Endothelial cell of umbilical vein (primary cell): ENCODE measurements at regions not wholly inside any gene's neighbourhood (a gene's known extent, or its start where the extent isn't known, plus 50 kb on each side); places are given as distances from the start of the nearest gene placed in this dataset.

ENCODE experiments used
- BruUV-seq: library from RNA; stranded (reverse); fragments of 400-500 nt; replicated peaks from 2 replicates; lab custom pipeline; 2021; lab: Mats Ljungman, UMichigan
- CTCF ChIA-PET: fragments of 300-600, 350-600 bp; sonication (Branson Sonifier 250); formaldehyde crosslinking; loops from one replicate; lab custom pipeline; 2021; ENCODE audit warnings: antibody characterized with exemption, inconsistent platforms; lab: Charles Lee
- POLR2A ChIA-PET: fragments of 300-600, 350-600 bp; sonication (Branson Sonifier 250); formaldehyde crosslinking; loops from one replicate; lab custom pipeline; 2021; ENCODE audit warnings: antibody characterized with exemption, inconsistent platforms; lab: Charles Lee
- DNase-seq: peaks from one replicate; pipeline ENCODE4 v3.0.0-alpha.2; 2011; ENCODE audit warnings: low read depth, low spot score
- FAIRE-seq: peaks from 2 replicates; lab custom pipeline; 2011; peaks lifted over from hg19 to GRCh38; lab: Jason Lieb, UNC
- H2AFZ ChIP-seq: 2 replicates; pipeline ENCODE4 v1.6.0; 2012; ENCODE audit warnings: low read depth, low read length, control low read depth, inconsistent platforms
- H3K27ac ChIP-seq: 2 replicates; pipeline ENCODE4 v1.5.1; 2011; ENCODE audit warnings: low read depth, mild to moderate bottlenecking, control low read depth, low read length, moderate library complexity; ENCODE audit not compliant: insufficient read depth
- H3K27me3 ChIP-seq, 2 experiments: 2 replicates each; pipeline versions ENCODE4 v1.6.0 to v1.6.1; 2011; ENCODE audit warnings: low read length in 2 of 2, mixed read lengths in 1 of 2; ENCODE audit not compliant: control insufficient read depth in 2 of 2, insufficient read depth in 2 of 2
- H3K36me3 ChIP-seq, 2 experiments: 2 replicates in 1 of 2; 3 replicates in 1 of 2; pipeline ENCODE4 v1.5.1; 2011; ENCODE audit warnings: low read length in 2 of 2, mild to moderate bottlenecking in 1 of 2, moderate library complexity in 1 of 2; ENCODE audit not compliant: control insufficient read depth in 2 of 2, insufficient read depth in 2 of 2; ENCODE audit errors: extremely low read depth in 1 of 2
- H3K4me1 ChIP-seq: 3 replicates; pipeline ENCODE4 v1.5.1; 2011; ENCODE audit warnings: mild to moderate bottlenecking, low read length; ENCODE audit not compliant: control insufficient read depth, insufficient read depth; ENCODE audit errors: extremely low read depth
- H3K4me2 ChIP-seq: 2 replicates; pipeline ENCODE4 v1.6.1; 2011; ENCODE audit warnings: low read length, control low read depth, mixed read lengths; ENCODE audit not compliant: insufficient read depth
- H3K4me3 ChIP-seq, 3 experiments: fragments of 200-600 bp in 1 of 3; sonication (generic), shearing (Covaris generic) in 1 of 3; replicated peaks in 1 of 3; 2 replicates each; pipeline ENCODE4 v1.5.1; 2011 to 2016; ENCODE audit warnings: control low read depth in 3 of 3, low read length in 3 of 3, mild to moderate bottlenecking in 2 of 3, inconsistent platforms in 1 of 3, low read depth in 1 of 3, moderate library complexity in 1 of 3; ENCODE audit not compliant: insufficient read depth in 1 of 3
- H3K79me2 ChIP-seq: 2 replicates; pipeline ENCODE4 v1.6.0; 2012; ENCODE audit warnings: low read length, inconsistent platforms; ENCODE audit not compliant: control insufficient read depth, insufficient read depth
- H3K9ac ChIP-seq: replicated peaks from 2 replicates; pipeline ENCODE3; 2011; ENCODE audit warnings: low read length, control low read depth; ENCODE audit not compliant: insufficient read depth; ENCODE audit errors: extremely low read depth
- H3K9me1 ChIP-seq: replicated peaks from 3 replicates; pipeline ENCODE4 v1.6.0; 2011; ENCODE audit warnings: mild to moderate bottlenecking, low read length; ENCODE audit not compliant: control insufficient read depth, insufficient read depth; ENCODE audit errors: extremely low read depth
- H3K9me3 ChIP-seq: replicated peaks from 2 replicates; pipeline ENCODE4 v1.5.1; 2012; ENCODE audit warnings: low read length, inconsistent platforms; ENCODE audit not compliant: control insufficient read depth, insufficient read depth
- H4K20me1 ChIP-seq: replicated peaks from 2 replicates; pipeline ENCODE3; 2011; ENCODE audit warnings: mild to moderate bottlenecking, low read length; ENCODE audit not compliant: control insufficient read depth, insufficient read depth; ENCODE audit errors: extremely low read depth
- EZH2 ChIP-seq: IDR thresholded peaks from 2 replicates; pipeline ENCODE4 v1.6.1; 2012; ENCODE audit warnings: borderline replicate concordance, low read depth, mild to moderate bottlenecking, moderate library complexity, low read length, inconsistent platforms; ENCODE audit not compliant: severe bottlenecking
- FOS ChIP-seq: IDR thresholded peaks from 2 replicates; pipeline ENCODE4 v1.6.1; 2011; ENCODE audit warnings: mild to moderate bottlenecking, low read length, moderate library complexity, borderline replicate concordance; ENCODE audit not compliant: insufficient read depth
- GATA2 ChIP-seq: IDR thresholded peaks from 2 replicates; pipeline ENCODE4 v1.7.0; 2011; ENCODE audit warnings: low read depth, mild to moderate bottlenecking, moderate library complexity, mixed read lengths, low read length; ENCODE audit not compliant: insufficient read length, insufficient read depth
- JUN ChIP-seq: IDR thresholded peaks from 2 replicates; pipeline ENCODE4 v1.6.1; 2011; ENCODE audit warnings: borderline replicate concordance, low read depth; ENCODE audit not compliant: insufficient read length, insufficient read depth
- MYC ChIP-seq: IDR thresholded peaks from one replicate; pipeline ENCODE4 v1.6.1; 2011; ENCODE audit warnings: mild to moderate bottlenecking, low read depth, low read length
- POLR2A ChIP-seq: IDR thresholded peaks from 2 replicates; pipeline ENCODE4 v1.6.1; 2012; ENCODE audit warnings: low read depth, mild to moderate bottlenecking, control low read depth, low read length
- POLR2AphosphoS5 ChIP-seq: IDR thresholded peaks from 2 replicates; pipeline ENCODE4 v1.6.1; 2012; ENCODE audit warnings: low read depth, mild to moderate bottlenecking, control low read depth, low read length, moderate library complexity; ENCODE audit not compliant: insufficient read depth
- dilution Hi-C: fragments of 300-500 bp; cut with MboI; formaldehyde crosslinking; loops from one replicate; pipeline ENCODE4 v1.15.0; 2019; ENCODE audit warnings: low sequenced_read_pairs; ENCODE audit not compliant: extremely low pct_ligation_motif_present
- intact Hi-C: fragments of 100-400 bp; cut with micrococcal nuclease; formaldehyde crosslinking; loops from one replicate; pipeline ENCODE4 v1.10.0; 2022
- TF ChIP-seq, protein P1 (sequence below), 2 donors: IDR thresholded peaks; 1 replicate in 1 of 2; 2 replicates in 1 of 2; pipeline ENCODE4 v1.5.1; 2011; ENCODE audit warnings: low read length in 2 of 2, mild to moderate bottlenecking in 2 of 2, moderate library complexity in 2 of 2, control low read depth in 1 of 2, inconsistent platforms in 1 of 2, low read depth in 1 of 2; ENCODE audit not compliant: insufficient read depth in 1 of 2; ENCODE audit errors: extremely low read depth in 1 of 2
- TF ChIP-seq, protein P2 (sequence below): IDR thresholded peaks from 2 replicates; pipeline ENCODE4 v1.6.1; 2011; ENCODE audit not compliant: insufficient read depth, insufficient read length

DNA sequence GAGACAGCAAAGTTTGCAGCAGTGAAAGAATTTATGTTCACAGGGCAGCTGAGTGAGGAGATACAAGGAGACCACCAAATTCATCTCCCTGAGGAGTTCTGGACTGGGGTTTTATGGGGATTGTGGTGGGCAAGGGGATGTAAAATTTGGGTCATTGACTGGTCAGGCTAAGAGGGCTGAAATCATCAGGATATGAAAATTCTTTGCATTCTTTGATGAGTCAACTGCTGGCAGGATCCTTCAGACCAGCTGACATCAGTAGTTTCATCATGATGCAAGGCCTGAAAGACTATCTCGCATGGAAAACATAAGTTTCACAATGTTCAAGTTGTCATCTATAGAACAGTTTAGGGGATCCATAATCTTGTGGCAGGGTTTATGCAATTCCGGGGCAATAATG lies 869.5 kb upstream of the PCDH9 start:
- no peaks in the 10 kb centered on the region for H3K9me1 ChIP-seq
- CTCF ChIA-PET: no interaction called here
- dilution Hi-C loops: no loop called here
- intact Hi-C loops: no loop called here
- H3K36me3 ChIP-seq: no peaks in the 10 kb centered on the region
- H3K9ac ChIP-seq: no peak overlapping the region
- H3K4me1 ChIP-seq: no peaks in the 10 kb centered on the region
- H3K4me3 ChIP-seq: no peak overlapping the region
- BruUV-seq: no TSS peak
- TF ChIP-seq, protein P1, sequence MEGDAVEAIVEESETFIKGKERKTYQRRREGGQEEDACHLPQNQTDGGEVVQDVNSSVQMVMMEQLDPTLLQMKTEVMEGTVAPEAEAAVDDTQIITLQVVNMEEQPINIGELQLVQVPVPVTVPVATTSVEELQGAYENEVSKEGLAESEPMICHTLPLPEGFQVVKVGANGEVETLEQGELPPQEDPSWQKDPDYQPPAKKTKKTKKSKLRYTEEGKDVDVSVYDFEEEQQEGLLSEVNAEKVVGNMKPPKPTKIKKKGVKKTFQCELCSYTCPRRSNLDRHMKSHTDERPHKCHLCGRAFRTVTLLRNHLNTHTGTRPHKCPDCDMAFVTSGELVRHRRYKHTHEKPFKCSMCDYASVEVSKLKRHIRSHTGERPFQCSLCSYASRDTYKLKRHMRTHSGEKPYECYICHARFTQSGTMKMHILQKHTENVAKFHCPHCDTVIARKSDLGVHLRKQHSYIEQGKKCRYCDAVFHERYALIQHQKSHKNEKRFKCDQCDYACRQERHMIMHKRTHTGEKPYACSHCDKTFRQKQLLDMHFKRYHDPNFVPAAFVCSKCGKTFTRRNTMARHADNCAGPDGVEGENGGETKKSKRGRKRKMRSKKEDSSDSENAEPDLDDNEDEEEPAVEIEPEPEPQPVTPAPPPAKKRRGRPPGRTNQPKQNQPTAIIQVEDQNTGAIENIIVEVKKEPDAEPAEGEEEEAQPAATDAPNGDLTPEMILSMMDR (IDR thresholded peaks at IDR 0.05; ENCODE audit: extremely low read depth in 1 of 2, insufficient read depth in 1 of 2, low read depth in 1 of 2, low read length in 2 of 2): no peak
- TF ChIP-seq FOS (no peak), MYC (no peak), EZH2 (no peak)
- TF ChIP-seq, protein P2, sequence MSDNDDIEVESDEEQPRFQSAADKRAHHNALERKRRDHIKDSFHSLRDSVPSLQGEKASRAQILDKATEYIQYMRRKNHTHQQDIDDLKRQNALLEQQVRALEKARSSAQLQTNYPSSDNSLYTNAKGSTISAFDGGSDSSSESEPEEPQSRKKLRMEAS: no peak
- FAIRE-seq (no peak), DNase-seq (no peak)
- no peak overlapping the region for H2AFZ ChIP-seq
- H3K4me2 ChIP-seq: no peak overlapping the region
- H3K79me2 ChIP-seq: no peaks in the 10 kb centered on the region
- POLR2A ChIA-PET: no interaction called here
- H3K9me3 ChIP-seq: no peaks in the 10 kb centered on the region
- H3K27ac ChIP-seq: no peak overlapping the region
- no peaks in the 10 kb centered on the region for H4K20me1 ChIP-seq
- H3K27me3 ChIP-seq: no peaks in the 10 kb centered on the region

DNA sequence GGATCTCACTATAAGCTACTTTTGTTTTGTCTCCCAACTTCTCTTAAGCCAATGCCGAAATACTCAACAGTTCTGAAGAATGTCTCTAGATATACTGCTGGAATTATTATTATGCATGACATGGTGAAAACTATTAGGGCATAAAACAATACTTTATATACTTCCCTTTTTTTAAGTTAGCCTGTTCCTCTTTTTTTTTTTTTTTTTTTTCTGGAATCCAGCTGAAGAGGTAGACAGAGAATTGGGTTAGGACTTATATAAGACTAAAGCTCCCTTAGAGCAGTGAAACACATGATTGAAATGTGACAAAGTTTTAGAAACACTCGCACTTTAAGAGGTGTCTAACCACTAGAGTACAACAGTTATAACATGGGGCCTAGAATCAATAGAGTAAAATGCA lies 850.9 kb upstream of the PCDH9 start:
- no peak overlapping the region for H3K4me2 ChIP-seq
- intact Hi-C loops (no loop called here), dilution Hi-C loops (no loop called here)
- no peak overlapping the region for H3K9ac ChIP-seq
- CTCF ChIA-PET: interaction anchor here (0.8 to 0.9 kb wide), 2 partner anchors 9 to 24 kb away, joined by 3 read pairs; no protein-coding TSS in a partner anchor
- H3K9me1 ChIP-seq: no peaks in the 10 kb centered on the region
- no TSS peak for BruUV-seq
- DNase-seq: no peak
- H3K4me3 ChIP-seq: no peak overlapping the region
- no peaks in the 10 kb centered on the region for H3K4me1 ChIP-seq
- POLR2A ChIA-PET: no interaction called here
- H3K27ac ChIP-seq: no peak overlapping the region
- H3K27me3 ChIP-seq: no peaks in the 10 kb centered on the region
- H4K20me1 ChIP-seq: no peaks in the 10 kb centered on the region
- FAIRE-seq: no peak
- H3K79me2 ChIP-seq: no peaks in the 10 kb centered on the region
- no peak for TF ChIP-seq POLR2A
- TF ChIP-seq, protein P2: no peak
- TF ChIP-seq, protein P1 (IDR thresholded peaks at IDR 0.05; ENCODE audit: extremely low read depth in 1 of 2, insufficient read depth in 1 of 2, low read depth in 1 of 2, low read length in 2 of 2): no peak
- no peak for TF ChIP-seq JUN
- no peak for TF ChIP-seq POLR2AphosphoS5
- TF ChIP-seq GATA2: no peak
- TF ChIP-seq EZH2: no peak
- no peak for TF ChIP-seq FOS
- no peak for TF ChIP-seq MYC
- H3K36me3 ChIP-seq: no peaks in the 10 kb centered on the region
- no peak overlapping the region for H2AFZ ChIP-seq
- no peaks in the 10 kb centered on the region for H3K9me3 ChIP-seq
